ENCODE measurements at regions not wholly inside any gene's neighbourhood (a gene's known extent, or its start where the extent isn't known, plus 50 kb on each side); places are given as distances from the start of the nearest gene placed in this dataset.

DNA sequence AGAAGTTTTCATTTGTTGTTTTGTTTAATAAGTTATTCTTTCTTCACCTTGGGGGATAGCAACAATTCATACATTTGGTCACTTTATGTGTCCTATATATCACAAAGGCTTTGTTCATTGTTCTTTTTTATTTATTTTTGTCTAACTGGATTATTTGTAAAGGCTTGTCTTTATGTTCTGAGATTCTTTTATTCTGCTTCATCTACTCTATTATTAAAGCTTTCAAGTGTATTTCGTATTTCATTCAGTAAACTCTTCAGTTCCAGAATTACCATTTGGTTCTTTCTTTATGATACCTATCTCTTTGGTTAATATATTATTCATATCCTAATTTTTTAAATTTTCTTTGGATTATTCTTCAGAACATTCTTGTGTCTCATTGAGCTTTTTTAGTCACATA lies 942.9 kb downstream of the ANKRD7 start:
- TF ChIP-seq, protein P1, sequence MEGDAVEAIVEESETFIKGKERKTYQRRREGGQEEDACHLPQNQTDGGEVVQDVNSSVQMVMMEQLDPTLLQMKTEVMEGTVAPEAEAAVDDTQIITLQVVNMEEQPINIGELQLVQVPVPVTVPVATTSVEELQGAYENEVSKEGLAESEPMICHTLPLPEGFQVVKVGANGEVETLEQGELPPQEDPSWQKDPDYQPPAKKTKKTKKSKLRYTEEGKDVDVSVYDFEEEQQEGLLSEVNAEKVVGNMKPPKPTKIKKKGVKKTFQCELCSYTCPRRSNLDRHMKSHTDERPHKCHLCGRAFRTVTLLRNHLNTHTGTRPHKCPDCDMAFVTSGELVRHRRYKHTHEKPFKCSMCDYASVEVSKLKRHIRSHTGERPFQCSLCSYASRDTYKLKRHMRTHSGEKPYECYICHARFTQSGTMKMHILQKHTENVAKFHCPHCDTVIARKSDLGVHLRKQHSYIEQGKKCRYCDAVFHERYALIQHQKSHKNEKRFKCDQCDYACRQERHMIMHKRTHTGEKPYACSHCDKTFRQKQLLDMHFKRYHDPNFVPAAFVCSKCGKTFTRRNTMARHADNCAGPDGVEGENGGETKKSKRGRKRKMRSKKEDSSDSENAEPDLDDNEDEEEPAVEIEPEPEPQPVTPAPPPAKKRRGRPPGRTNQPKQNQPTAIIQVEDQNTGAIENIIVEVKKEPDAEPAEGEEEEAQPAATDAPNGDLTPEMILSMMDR (conservative IDR thresholded peaks at IDR 0.05; ENCODE audit: low read depth, low read length): no peak
- TF ChIP-seq EZH2 (IDR thresholded peaks at IDR 0.05; ENCODE audit: borderline replicate concordance, low read depth, low read length, poor library complexity, severe bottlenecking): no peak

Data from A673 (cell line).